ENCODE measurements at regions not wholly inside any gene's neighbourhood (a gene's known extent, or its start where the extent isn't known, plus 50 kb on each side); places are given as distances from the start of the nearest gene placed in this dataset.

DNA sequence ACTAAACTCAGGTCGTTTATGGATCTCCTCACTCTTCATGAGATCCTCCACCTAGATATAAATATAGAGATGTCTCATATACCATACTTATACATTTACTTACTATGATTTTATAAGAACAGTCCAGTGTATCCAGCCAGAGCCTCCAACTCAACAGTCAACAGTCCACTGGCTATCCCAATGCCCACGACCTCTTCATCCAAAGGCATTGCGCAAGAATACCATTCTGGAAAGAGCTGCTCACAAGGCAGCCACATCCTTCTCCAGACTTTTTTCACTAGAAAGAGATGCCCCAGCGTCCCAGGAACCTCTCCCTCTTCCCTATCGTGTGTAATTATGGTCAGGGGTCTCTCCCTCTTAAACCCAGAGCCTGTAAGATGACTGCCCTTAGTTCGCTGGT, 448.8 kb downstream of the LRATD1 start:
- no peak for TF ChIP-seq CTCF (IDR thresholded peaks at IDR 0.05)
- H3K9me3 Mint-ChIP-seq: peaks cover 8% of the 10 kb centered on the region; the same call in 1 of the 2 replicates
- H3K36me3 Mint-ChIP-seq (ENCODE audit: low read depth): no peaks in the 10 kb centered on the region

GRCh38 chr2:15082105-15083058, 449.9 kb downstream of the LRATD1 start:
- Mint-ChIP-seq H3K36me3 (ENCODE audit: low read depth) (no peaks in the 10 kb centered on the region), H3K9me3 (peaks cover 8% of the 10 kb centered on the region; the same call in 1 of the 2 replicates), H3K27ac (no peak overlapping the region), H3K27me3 (ENCODE audit: insufficient read depth) (no peaks in the 10 kb centered on the region; the same call in none of the 2 replicates), H3K4me3 (no peak overlapping the region), H3K4me1 (ENCODE audit: low read depth) (no peaks in the 10 kb centered on the region)
- TF ChIP-seq CTCF (IDR thresholded peaks at IDR 0.05): no peak
- no peak for DNase-seq

More for the DNA sequence above, 448.8 kb downstream of the LRATD1 start:
- no peak overlapping the region for H3K27ac Mint-ChIP-seq
- H3K4me3 Mint-ChIP-seq: no peak overlapping the region
- no peak for DNase-seq
- H3K27me3 Mint-ChIP-seq (ENCODE audit: insufficient read depth): no peaks in the 10 kb centered on the region; the same call in none of the 2 replicates
- no peaks in the 10 kb centered on the region for H3K4me1 Mint-ChIP-seq (ENCODE audit: low read depth)

- H3K27ac Mint-ChIP-seq: no peak overlapping the region
- H3K27me3 Mint-ChIP-seq (ENCODE audit: insufficient read depth): no peaks in the 10 kb centered on the region; the same call in none of the 2 replicates
- H3K36me3 Mint-ChIP-seq (ENCODE audit: low read depth): no peaks in the 10 kb centered on the region
- DNase-seq: no peak
- H3K9me3 Mint-ChIP-seq: peaks cover 13% of the 10 kb centered on the region; the same call in 1 of the 2 replicates
- no peaks in the 10 kb centered on the region for H3K4me1 Mint-ChIP-seq (ENCODE audit: low read depth)
- TF ChIP-seq CTCF (IDR thresholded peaks at IDR 0.05): no peak
- H3K4me3 Mint-ChIP-seq: no peak overlapping the region
These were observed 452.4 kb downstream of the LRATD1 start for GRCh38 chr2:15084826-15085489.

GRCh38 chr2:15092181-15092580, 459.7 kb downstream of the LRATD1 start:
- no peak for DNase-seq
- no peak for TF ChIP-seq CTCF (IDR thresholded peaks at IDR 0.05)
- peaks cover 5% of the 10 kb centered on the region; the same call in 1 of the 2 replicates for H3K9me3 Mint-ChIP-seq
- H3K27me3 Mint-ChIP-seq (ENCODE audit: insufficient read depth): no peaks in the 10 kb centered on the region; the same call in 1 of the 2 replicates
- H3K4me3 Mint-ChIP-seq: peak overlapping the region; percentile 29; the same call in 1 of the 2 replicates
- peaks cover 7% of the 10 kb centered on the region; the same call in 1 of the 2 replicates for H3K4me1 Mint-ChIP-seq (ENCODE audit: low read depth)
- no peak overlapping the region for H3K27ac Mint-ChIP-seq
- H3K36me3 Mint-ChIP-seq (ENCODE audit: low read depth): no peaks in the 10 kb centered on the region

GRCh38 chr2:15092691-15093090, 460.2 kb downstream of the LRATD1 start:
- Mint-ChIP-seq H3K9me3 (peaks cover 4% of the 10 kb centered on the region; the same call in 1 of the 2 replicates), H3K4me3 (peak overlapping the region; percentile 29; the same call in 1 of the 2 replicates), H3K27me3 (ENCODE audit: insufficient read depth) (no peaks in the 10 kb centered on the region; the same call in 1 of the 2 replicates), H3K36me3 (ENCODE audit: low read depth) (no peaks in the 10 kb centered on the region), H3K4me1 (ENCODE audit: low read depth) (peaks cover 7% of the 10 kb centered on the region; the same call in 1 of the 2 replicates), H3K27ac (no peak overlapping the region)
- TF ChIP-seq CTCF (IDR thresholded peaks at IDR 0.05): no peak
- no peak for DNase-seq

Measured in HFFc6 (cell line).